Ishikawa (cell line): ENCODE measurements at regions not wholly inside any gene's neighbourhood (a gene's known extent, or its start where the extent isn't known, plus 50 kb on each side); places are given as distances from the start of the nearest gene placed in this dataset.

Experiments used
- CEBPB ChIP-seq: IDR thresholded peaks from 2 replicates; pipeline ENCODE4 v1.6.1; 2012
- CREB1 ChIP-seq: IDR thresholded peaks from 2 replicates; pipeline ENCODE4 v1.6.1; 2012; ENCODE audit warnings: low read depth
- EGR1 ChIP-seq: IDR thresholded peaks from 2 replicates; pipeline ENCODE4 v1.6.1; 2012
- EP300 ChIP-seq: IDR thresholded peaks from 2 replicates; pipeline ENCODE4 v1.6.1; 2012; ENCODE audit warnings: borderline replicate concordance
- FOXM1 ChIP-seq: IDR thresholded peaks from 2 replicates; pipeline ENCODE4 v1.6.1; 2012; ENCODE audit warnings: low read depth, borderline replicate concordance
- NFIC ChIP-seq: IDR thresholded peaks from 2 replicates; pipeline ENCODE4 v1.6.1; 2012
- RAD21 ChIP-seq: IDR thresholded peaks from 2 replicates; pipeline ENCODE4 v1.6.1; 2012; ENCODE audit warnings: low read depth
- REST ChIP-seq: IDR thresholded peaks from 2 replicates; pipeline ENCODE4 v1.6.1; 2012; ENCODE audit warnings: low read depth, mild to moderate bottlenecking
- TAF1 ChIP-seq: IDR thresholded peaks from 2 replicates; pipeline ENCODE4 v1.6.1; 2012; ENCODE audit warnings: low read depth, mild to moderate bottlenecking
- TCF12 ChIP-seq: IDR thresholded peaks from 2 replicates; pipeline ENCODE4 v1.6.1; 2012; ENCODE audit warnings: low read depth
- TEAD4 ChIP-seq: IDR thresholded peaks from 2 replicates; pipeline ENCODE4 v1.6.1; 2012
- USF1 ChIP-seq: IDR thresholded peaks from 2 replicates; pipeline ENCODE4 v1.6.1; 2012
- YY1 ChIP-seq: IDR thresholded peaks from 2 replicates; pipeline ENCODE4 v1.6.1; 2012; ENCODE audit warnings: low read depth
- ZBTB7A ChIP-seq: IDR thresholded peaks from 2 replicates; pipeline ENCODE4 v1.6.1; 2012; ENCODE audit warnings: low read depth
- TF ChIP-seq, protein P1 (sequence below): IDR thresholded peaks from 2 replicates; pipeline ENCODE4 v1.6.1; 2012

- TF ChIP-seq CREB1 = no peak
- TF ChIP-seq, protein P1, sequence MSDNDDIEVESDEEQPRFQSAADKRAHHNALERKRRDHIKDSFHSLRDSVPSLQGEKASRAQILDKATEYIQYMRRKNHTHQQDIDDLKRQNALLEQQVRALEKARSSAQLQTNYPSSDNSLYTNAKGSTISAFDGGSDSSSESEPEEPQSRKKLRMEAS = no peak
- no peak for TF ChIP-seq TAF1
- TF ChIP-seq EGR1 = no peak
- TF ChIP-seq USF1 = no peak
- TF ChIP-seq FOXM1 = no peak
These were observed 778.5 kb downstream of the BCL11A start for GRCh38 chr2:59774821-59775433.

GRCh38 chr2:59770651-59771050, 782.8 kb downstream of the BCL11A start:
- TF ChIP-seq USF1 = no peak
- TF ChIP-seq, protein P1 = no peak
- no peak for TF ChIP-seq EGR1
- no peak for TF ChIP-seq RAD21
- TF ChIP-seq YY1 = no peak
- TF ChIP-seq ZBTB7A = no peak
- no peak for TF ChIP-seq TEAD4
- TF ChIP-seq CREB1 = no peak
- no peak for TF ChIP-seq NFIC
- no peak for TF ChIP-seq EP300
- TF ChIP-seq TCF12 = no peak
- no peak for TF ChIP-seq FOXM1
- no peak for TF ChIP-seq CEBPB
- no peak for TF ChIP-seq REST
- no peak for TF ChIP-seq TAF1

GRCh38 chr2:59761966-59762365, 791.5 kb downstream of the BCL11A start:
- TF ChIP-seq YY1 (no peak), TCF12 (no peak), CREB1 (no peak), EGR1 (no peak), TEAD4 (no peak), ZBTB7A (no peak), USF1 (no peak), FOXM1 (no peak), RAD21 (no peak), NFIC (no peak), REST (no peak), TAF1 (no peak), EP300 (no peak), CEBPB (no peak)
- TF ChIP-seq, protein P1 = no peak

DNA sequence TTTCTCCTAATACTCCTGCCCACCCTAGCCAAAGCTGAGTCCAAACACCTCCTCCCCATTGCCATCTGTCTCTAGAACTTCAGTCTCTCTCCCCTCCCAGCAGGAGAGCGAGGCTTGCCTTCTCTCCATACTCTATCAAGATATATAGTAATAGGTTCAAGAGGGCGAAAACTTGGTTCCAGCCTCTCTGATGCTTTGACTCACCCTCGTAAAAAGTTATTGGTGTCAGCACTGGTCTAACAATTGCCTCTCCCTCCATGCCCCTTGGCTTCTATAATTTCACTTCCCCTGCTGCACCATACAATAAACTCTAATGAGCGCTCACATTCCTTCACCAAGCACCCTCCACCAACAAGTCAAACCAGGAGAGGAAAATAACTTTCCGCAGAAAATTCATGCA, 797.3 kb downstream of the BCL11A start:
- TF ChIP-seq CEBPB = no peak
- TF ChIP-seq TCF12 = no peak
- no peak for TF ChIP-seq FOXM1
- no peak for TF ChIP-seq USF1
- TF ChIP-seq, protein P1 = no peak
- TF ChIP-seq REST = no peak
- no peak for TF ChIP-seq NFIC
- TF ChIP-seq YY1 = no peak
- no peak for TF ChIP-seq CREB1
- TF ChIP-seq ZBTB7A = no peak
- TF ChIP-seq EGR1 = no peak
- TF ChIP-seq TEAD4 = no peak
- no peak for TF ChIP-seq TAF1
- TF ChIP-seq EP300 = no peak
- TF ChIP-seq RAD21 = no peak
